Right renal cortex interstitium (tissue), 3 donors: ENCODE measurements at regions not wholly inside any gene's neighbourhood (a gene's known extent, or its start where the extent isn't known, plus 50 kb on each side); places are given as distances from the start of the nearest gene placed in this dataset.

Experiments
- DNase-seq, 3 donors: peaks; one replicate each; pipeline ENCODE4 v3.0.0-alpha.2; 2013; ENCODE audit warnings: low read depth in 3 of 3, low spot score in 2 of 3

DNA sequence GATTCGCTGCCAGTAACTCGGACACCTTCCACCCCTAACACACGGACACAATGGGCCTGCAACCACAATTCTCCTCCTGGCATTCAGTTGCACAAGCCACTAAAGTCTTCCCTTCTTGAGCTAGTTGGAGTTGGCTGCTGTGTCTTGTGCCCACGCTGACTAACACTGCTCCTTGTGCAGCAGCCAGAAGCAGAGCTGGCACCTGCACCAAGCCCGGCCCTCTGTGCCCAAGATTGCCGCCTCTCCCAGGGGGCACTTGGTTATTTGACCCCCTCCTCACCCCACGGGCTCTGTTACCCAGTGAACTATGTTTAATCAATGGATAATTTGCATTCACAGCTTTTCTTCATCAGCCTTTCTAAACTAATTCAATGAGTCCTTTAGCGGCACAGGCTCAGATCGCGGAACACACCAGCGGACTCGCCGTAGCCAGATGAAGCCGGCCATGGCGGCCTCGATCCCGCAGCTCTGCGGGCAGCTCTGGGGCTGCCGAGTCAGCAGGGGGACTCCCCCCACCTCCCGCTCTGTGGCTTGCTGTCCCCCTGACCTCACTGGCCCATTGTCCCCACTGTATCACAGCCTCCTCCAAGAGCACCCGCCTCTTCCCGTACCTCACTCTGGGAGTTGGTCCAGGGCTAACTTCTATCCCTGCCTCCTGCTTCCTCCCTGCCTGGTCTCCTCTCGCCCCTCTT lies 94.8 kb upstream of the AFDN start:
- no peak for DNase-seq

DNA sequence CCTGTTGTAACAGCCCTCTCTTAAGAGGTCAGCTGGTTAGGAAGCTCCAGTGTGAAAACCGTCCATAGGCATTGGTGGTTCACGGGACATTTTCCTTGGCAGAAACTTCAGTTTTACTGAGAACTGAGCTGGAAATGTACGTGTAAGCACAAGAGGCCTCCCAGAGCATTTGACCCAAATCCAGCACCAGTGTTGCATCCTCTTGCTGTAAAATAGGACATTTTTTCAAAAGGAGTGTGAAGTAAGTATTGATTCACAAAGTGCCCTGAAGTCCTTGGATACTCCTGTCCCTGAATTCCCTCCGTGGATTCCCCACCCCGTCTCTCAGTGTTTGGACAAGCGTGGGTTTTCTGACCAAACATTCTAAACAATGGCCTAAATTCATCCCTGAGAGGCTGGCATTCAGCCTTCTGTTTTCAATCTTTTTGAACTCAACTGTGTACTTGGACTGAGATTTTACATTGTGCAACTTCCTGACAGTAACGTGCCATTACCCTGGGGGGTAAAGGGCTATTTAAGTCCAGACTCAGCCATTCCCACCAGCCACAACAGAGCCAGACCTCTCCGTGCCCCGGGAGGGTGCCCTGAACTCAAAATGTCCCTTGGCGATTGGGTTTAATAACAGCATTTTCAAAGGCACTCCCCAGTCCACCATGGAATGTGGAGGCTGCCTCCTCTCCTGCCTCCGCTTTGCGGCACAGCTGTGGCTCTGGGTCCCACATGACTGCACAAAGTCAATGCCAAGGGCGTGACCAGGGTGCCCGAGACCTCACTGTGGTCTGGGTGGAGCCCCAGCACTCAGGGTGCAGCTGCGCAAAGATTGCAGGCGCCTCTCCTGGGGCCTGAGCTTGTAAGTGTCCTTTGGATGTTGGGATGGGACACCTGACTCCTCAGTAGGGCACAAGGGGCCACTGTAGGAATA lies 92.7 kb upstream of the AFDN start:
- DNase-seq = no peak

DNA sequence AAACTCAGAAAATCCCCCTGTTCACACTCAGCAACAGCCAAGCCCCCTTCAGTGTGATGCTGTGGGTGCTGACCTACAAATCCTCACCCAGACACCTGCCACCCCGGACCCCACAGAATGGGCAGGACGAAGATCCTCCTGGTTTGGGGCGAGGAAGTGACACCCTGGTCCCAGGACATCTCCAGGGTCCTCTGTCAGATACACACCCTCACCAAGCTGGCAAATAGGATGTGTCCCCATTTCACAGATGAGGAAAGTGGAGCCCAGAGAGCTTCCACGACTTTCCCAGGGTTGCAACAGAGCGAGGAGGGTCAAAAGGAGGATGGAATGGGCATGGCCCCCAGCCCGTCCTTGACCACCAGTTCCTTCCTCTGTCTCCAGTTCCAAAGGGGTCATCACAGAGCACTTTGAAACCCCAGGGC lies 92.0 kb upstream of the AFDN start:
- DNase-seq = no peak

DNA sequence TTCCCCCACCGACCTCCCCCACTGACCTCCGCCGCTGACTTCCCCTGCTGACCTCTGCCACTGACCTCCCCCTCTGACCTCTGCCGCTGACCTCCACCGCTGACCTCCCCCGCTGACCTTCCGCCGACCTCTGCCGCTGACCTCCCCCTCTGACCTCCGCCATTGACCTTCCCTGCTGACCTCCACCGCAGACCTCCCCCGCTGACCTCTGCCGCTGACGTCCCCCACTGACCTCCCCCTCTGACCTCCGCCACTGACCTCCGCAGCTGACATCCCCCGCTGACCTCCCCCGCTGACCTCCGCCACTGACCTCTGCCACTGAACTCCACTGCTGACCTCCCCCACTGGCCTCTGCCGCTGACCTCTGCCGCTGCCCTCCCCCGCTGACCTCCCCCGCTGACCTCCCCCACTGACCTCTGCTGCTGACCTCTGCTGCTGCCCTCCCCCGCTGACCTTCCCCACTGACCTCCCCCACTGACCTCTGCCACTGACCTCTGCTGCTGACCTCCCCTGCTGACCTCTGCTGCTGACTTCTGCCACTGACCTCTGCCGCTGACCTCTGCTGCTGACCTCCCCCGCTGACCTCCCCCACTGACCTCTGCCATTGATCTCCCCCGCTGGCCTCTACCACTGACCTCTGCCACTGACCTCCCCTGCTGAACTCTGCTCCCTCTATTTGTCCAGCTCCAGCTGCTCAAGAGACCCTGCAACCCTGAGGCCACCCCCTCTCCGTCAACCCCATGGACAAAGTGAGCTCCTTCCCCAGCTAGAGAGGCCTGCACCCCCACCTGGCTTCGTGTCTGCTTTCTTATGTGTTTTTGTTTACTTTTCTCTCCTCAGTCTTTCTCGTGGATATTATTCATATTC lies 91.4 kb upstream of the AFDN start:
- no peak for DNase-seq

DNA sequence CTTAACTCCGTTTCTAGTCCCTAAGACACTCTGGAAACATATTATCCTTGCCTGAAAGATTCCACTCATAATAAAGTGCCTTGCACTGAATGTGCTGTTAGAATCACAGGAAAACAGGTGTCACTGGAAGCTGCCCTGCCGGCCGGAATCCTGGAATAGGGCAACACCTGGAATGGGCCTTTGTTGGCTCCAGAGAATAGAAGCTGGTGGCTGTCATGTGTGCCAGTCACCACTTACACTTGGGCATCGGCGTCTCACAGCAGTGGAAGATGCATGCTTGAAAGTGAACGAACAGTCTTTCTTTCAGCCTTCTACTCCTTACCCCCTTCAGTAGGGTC lies 90.8 kb upstream of the AFDN start:
- no peak for DNase-seq

DNA sequence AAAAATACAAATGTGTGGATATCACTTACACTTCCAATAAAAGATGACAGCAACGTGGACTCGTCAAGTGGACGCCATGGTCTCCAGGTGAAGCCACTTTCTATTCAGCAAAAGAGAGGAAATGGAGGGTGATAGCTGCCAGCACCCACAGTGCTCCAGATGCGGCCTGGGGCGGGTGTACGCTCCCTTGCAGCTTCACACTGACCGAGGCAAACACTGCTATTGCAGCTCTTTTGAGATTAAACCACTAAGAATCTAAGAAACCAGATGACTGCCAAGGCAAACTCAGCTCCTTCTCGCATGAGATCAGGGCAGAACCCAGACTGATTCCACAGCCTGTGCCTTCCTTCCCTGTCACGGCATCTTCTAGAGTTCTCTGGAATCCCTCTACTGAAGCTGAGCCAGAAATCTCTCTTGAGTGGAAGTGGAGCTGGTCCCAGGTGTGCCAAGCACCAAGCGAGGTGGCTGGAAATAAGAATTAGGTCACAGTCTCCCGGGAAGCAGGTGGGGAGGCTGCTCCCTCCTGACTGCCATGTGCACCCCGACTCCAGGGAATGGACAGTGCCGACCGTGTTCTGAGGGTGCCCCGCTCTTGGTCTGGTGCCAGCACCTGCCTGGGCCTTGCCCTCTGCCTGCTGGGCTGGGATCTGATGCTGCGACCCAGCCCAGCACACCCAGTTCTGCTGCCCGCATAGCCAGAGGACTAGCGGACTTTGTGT lies 90.1 kb upstream of the AFDN start:
- DNase-seq = no peak

DNA sequence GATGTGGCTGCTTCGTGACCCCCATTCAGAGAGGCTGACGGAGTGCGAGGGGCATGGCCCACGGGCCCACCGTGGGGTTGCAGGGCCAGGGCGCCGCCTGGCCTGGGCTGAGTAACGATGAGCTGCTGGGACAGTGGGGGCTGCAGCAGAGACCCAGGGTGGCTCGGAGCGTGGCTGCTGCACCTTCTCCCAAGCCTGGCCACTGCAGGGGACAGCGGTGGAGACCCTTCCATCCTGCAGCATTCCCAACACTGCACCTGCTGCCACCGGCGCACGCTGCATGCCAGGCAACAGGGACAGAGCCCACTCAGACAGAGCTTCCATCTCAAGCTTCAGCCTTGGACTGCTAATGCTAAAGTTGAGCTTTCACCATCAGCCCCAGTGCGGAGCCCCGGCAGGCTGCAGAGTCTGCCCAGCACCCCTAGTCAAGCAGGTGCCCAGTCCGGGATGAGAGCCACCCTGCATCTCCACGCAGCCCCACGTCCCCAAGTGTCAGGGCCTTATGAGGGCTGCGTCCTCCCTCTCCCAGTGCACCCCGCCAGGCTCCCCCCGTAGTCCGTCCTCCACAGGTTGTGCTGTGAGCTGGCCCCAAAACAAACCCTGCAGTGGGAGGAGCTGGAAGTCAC lies 89.4 kb upstream of the AFDN start:
- DNase-seq = no peak

DNA sequence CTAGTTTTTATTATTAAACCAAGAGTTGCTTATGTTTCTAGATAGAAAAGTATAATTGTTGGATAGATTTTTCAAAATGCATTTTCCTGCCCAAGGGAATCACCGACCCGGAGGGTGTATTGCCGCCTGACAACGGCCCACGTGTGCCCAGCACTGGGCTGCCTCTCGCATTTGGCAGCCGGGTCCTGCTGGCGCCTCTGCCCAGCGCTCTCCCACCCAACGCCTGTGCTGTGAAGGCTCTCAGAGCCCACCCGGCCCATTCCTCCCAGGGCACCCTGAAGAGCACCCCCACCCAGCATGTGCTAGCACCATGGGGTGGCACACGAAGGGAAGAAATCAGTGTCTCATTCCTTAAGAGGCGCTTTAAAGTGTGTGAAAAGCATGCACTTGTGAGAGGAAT lies 88.3 kb upstream of the AFDN start:
- DNase-seq = no peak

DNA sequence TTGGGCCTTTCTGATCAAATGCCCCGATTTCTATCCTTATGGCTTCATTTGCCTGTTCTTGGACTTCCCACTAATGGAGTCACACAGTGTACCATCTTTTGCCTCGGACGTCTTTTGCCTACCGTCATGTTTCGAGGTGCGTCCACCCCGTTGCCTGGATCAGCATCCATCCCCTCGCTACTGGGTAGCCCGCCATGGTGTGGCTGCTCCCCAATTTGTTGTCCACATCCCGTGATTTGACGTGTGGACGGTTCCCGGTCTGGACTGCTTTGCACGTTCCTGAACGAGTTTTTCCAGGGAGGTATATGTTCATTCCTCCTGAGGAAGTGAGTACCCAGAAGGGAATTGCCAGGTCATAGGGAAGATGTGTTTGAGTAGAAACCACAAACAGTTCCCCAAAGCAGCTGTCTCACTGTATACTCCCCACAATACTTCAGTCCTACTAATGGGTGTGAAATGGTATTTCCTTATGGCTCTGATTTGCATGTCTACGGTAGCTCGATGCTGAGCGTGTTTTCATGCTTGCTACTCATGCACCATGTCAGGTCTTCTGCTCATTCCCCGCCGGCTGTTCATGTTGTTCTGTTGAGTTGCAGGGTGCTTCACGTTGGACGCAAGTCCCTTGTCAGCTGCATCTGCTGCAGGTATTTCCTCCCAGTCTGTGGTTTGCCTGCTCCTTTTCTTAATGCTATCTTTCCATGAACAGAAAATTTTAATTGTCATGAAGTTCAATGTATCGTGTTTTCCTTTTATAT lies 86.8 kb upstream of the AFDN start:
- DNase-seq = no peak

DNA sequence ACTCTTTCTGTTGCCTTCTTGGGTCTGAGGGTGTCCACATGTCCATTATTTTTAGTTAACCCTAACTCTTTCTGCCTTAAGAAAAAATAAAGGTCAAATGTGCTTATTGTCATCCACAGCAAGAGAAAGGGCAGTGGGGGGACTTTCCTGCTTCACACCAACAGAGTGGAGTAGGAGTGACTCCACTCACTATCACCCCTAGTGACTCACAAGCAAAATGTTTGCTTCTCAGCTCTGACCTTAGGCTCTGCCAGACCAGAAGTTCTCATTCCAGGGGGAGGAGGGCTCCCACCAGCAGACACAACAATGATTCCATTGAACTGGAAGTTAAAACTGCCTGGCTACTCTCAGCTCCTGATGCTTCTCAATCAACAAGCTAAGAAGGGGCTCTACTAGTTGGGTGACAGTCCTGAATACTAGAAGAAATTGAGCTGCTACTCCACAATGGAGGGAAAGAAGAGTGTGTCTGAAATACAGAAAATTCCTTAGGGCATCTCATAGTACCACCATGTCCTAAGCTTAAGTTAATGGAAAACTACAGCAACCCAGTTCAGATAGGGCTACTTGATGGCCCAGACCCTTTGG lies 83.9 kb upstream of the AFDN start:
- no peak for DNase-seq

DNA sequence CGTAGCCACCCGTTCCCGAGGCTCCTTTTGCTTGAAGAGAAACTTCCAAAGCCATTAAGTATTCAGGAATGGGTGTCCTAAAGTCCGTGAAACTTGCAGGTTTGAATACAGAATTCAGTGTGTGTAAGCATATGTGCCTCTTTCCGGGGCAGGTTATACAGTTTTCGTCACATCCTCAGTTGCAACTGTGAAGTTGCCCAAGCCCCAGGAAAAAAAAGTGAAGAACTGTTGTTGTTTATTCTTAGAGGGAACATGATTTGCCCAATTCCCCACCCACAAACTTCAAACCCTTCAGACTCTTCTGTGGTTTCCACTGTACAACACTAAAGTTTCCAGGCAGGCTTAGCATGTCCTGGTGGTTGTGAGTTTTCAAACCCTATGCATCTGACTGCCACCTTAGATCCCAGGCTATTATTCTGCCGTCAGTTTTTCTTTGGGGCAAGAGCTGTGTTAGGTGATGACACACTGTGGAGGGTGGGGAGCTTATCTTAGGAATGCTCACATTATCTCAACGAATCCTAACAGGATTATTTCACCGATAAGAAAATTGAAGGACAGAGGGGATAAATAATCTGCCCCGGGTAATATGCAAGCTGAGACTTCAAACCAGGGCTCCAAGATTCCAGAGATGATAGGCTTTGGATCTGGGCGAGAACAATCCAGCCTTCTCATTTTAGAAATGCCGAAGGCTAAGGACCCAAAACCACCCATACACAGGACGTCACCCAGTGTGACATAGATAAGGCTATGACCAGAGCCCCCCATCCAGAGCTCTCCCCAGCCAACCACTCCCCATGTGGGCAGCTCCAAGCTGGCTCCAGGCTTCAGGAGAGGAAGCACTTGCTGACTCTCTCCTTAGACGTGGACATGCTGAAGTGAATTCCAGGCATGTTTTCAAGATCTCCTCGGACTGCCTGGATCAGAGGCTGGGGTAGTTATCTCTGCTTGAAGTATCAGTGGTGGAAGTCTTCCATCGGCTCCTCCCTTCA lies 81.7 kb upstream of the AFDN start:
- DNase-seq = no peak

DNA sequence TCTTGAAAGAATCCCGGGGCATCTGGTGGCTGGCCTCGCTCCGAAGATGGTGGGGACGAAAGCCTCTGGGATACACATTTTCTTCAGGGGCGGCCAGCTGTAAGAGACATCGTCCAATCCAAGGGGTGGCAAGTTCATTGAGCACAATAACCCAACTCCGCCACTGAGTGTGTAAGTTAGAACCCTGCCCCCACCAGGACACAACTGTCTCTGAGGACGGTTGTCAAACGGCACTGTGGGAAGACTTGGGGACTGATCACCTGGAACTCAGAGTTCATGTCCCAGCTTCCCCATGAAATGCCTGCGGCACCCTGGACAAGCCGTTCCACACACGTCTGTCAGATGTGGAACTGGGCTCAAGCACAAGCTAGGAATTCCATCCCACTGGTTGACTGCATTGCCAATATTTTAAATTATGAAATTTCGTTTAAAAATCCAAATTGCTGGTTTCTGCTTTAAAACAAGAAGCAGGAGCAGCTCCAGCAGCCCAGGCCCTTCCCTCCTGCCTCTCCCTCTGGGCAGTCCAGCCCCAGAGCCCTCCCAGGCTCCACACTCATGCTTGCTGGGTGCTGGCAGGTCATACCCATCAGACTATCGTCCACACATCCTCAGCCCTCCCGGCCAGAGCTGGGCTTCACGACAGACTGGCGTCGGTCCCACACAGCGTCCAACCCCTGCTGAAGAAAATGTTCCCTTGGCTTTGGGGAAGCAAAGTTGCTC lies 80.9 kb upstream of the AFDN start:
- no peak for DNase-seq

DNA sequence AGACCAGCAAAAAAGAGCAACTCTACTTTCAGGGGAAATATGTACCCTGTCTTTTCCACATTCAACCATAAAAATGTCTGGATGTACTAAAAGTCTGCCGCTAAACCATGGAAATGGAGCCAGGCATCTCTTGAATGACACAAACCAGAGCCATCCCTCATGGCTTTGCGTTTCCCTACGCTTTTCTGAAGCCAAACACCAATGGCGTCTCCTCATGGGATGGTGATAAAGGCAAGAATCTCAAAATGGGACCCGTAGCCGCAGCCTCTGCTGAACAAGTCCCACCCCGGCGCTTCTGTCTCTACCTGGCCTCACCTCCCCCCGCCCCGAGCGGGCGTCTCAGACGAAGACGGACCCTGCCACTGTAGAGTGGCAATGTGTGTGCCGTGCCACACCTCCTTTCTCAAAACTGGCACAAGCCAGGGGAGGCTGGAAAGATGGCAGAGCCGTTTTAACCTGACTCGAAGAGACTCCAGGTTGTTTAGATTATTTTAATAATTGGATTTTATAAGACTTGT lies 80.3 kb upstream of the AFDN start:
- DNase-seq = no peak

DNA sequence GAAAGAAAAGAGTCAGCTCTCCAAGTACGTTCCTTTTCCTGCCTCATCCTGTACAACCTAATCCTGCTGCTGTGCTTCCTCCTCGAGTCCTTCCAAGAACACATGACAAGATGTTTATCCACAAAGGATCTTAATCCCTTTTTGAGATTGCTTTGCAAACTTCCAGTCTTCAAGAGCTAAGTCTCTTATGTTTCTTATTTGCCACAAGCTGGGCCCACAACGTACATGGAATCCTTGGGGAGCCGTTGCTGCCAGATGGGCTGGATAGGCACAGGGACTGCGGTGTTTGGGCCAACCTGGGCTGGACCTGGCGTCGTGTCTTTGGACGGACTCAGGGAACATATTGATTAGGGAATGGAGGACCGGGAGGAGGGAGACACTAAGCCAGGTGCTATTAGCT lies 79.7 kb upstream of the AFDN start:
- no peak for DNase-seq

DNA sequence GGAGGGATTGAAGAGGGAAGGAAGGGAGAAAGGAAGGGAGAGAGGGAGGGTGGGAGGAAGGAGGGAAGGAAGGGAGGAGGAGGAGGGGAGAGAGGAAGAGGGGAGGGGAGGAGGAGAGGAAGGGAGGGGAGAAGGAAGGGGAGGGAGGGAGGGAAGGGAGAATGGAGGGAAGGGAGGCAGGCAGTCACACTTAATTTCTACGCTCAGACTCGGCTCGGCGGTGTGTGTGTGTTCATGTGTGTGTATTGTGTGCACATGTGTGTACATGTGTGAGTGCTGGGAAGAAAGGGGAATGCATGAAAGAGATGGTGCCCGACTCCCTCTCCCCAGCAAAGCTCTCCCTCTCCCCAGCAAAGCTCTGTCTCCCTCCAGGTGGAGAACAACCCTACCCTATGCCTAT lies 79.1 kb upstream of the AFDN start:
- DNase-seq = no peak

DNA sequence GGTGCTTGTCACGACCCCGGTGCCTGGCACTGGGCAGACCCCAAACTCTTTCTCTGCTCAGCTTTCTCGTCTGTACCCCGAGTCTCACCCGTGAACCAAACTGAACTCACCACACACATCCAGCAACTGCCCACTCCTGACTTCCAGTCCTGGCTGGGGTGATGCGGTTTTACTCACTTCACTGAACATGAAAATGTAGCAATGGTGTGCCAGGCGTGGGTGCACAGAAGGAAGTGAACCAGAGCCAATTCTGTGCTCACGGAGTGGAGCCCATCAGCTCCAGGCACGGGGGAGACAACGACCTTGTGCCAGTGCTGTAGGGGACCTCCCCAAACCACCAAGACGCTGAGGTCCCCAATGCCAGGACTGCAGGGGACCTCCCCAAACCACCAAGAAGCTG lies 78.7 kb upstream of the AFDN start:
- DNase-seq = no peak
